ENCODE measurements at regions not wholly inside any gene's neighbourhood (a gene's known extent, or its start where the extent isn't known, plus 50 kb on each side); places are given as distances from the start of the nearest gene placed in this dataset.

- TF ChIP-seq POLR2A (IDR thresholded peaks at IDR 0.05; ENCODE audit: low read length) (no peak), GATA1 (IDR thresholded peaks at IDR 0.05; ENCODE audit: low read depth, low read length) (no peak)
Measured at GRCh38 chr3:109888026-109888425, 550.7 kb upstream of the DPPA4 start.

Measured in erythroblast (primary cell).